Smooth muscle cell of the brain vasculature (primary cell): ENCODE measurements at regions not wholly inside any gene's neighbourhood (a gene's known extent, or its start where the extent isn't known, plus 50 kb on each side); places are given as distances from the start of the nearest gene placed in this dataset.
"Not testable (repeated sequence)": the region's sequence is repeated elsewhere in the genome, so short reads cannot be mapped to it uniquely, and the experiment has no call there.

ENCODE experiments used
- DNase-seq: peaks from one replicate; pipeline ENCODE4 v3.0.0-alpha.2; 2012; ENCODE audit warnings: low read depth, low spot score

DNA sequence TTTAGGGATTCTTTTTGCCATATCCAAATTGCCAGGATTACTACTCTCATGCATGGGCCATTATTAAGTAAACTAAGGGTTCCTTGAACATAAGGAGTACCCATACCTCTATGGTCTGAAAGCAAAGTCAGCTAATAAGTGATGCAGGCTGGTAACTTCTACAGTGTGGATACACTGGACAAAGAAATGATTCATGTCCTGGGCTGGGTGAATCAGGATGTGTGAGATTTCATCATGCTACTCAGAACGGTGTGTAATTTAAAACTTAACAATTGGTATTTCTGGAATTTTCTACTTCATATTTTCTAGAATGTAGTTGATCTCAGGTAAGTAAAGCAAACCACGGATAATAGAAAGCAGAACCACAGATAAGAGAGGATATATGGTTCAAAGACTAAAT, 428.8 kb downstream of the CHSY3 start:
- no peak for DNase-seq

DNA sequence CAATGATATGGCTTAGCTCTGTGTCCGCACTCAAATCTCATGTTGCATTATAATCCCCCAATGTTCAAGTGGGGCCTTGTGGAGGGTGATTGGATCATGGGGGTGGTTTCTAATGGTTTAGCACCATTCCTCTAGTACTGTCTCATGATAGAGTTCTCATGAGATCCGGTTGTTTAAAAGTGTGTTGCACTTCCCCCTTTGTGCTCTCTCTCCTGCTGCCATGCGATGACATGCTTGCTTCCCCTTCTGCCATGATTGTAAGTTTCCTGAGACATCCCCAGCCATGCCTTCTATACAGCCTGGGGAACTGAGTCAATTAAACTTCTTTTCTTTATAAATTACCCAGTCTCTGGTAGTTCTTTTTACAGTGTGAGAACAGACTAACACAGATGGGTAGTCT, 427.1 kb downstream of the CHSY3 start:
- DNase-seq: no peak

DNA sequence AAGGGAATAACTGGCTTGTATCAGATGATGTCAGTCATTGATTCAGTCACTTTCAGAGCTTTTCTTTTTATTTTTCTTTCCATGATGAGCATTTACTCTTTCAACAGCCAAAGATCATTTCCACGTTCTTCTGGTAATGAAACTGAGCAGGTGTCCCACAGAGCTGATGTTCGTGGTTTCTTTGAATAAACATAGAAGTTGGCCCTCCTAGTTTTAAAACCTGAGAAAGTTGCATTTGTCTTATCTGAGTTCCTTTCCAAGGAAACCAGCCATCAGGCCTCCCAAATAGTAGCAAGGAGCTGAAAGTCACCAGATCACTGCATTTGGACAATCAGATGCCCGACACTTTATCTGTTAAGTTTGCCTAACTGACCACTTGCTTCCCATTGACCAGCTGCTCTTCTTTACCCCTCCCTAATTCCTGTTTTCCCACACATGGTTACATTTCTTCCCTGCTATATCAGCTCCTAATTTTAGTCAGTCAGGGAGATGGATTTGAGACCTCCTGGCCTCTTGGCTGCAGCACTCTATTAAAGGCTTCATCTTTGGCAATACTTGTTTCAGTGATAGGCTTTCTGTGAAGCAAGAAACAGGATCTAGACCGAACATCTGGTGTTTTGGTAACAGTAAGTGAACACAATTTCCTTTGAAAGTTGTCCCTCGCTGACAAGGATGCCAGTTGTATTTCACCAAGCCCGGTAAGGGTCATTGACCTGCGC, 420.8 kb downstream of the CHSY3 start:
- no peak for DNase-seq

DNA sequence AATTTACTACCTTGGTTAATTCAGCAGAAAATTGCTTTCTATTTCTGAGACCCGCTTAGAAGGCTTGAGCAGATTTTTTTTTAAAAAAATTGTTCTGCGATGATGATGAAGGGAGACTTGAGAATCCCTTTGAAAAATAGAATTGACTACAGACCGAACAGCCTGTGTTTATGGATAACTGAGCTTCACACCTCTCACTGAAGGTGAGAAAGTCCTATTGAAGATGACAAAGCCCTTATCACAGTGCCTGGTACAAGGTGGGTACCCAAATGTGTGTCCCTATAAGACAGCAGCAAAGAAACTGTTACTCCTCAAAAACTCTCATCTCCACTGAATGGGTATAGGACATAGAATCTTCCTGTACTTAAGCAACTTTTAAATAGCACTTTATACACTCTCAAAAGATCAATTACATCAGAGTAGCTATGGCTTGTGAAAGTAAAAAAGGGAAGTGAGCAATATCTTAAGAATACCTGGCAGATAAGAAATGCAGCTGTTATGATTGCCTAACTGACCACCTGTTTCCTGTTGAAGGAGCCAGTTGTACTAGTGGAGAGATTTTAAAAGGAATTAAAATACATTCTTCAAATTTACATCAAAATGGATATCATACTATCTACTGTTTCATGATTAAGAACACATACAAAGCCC, 419.7 kb downstream of the CHSY3 start:
- no peak for DNase-seq

DNA sequence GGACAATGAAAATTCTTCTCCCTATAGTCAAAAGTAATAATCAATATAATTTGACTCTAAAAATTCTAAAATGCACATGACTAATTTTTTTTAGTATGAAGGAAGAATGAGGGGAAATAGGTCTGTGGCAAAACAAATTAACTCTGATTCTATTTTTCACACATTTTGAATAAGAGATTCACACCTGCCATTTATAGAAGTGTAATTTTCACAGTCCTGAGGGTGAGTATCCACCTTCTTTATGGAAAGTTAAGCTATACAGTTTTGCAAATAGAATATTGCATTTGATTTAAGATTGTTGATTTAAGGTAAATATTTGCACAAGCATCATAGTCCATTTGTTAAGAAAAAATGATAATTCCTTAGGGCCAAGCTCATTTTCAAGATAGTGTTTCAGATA, 417.7 kb downstream of the CHSY3 start:
- DNase-seq: no peak

DNA sequence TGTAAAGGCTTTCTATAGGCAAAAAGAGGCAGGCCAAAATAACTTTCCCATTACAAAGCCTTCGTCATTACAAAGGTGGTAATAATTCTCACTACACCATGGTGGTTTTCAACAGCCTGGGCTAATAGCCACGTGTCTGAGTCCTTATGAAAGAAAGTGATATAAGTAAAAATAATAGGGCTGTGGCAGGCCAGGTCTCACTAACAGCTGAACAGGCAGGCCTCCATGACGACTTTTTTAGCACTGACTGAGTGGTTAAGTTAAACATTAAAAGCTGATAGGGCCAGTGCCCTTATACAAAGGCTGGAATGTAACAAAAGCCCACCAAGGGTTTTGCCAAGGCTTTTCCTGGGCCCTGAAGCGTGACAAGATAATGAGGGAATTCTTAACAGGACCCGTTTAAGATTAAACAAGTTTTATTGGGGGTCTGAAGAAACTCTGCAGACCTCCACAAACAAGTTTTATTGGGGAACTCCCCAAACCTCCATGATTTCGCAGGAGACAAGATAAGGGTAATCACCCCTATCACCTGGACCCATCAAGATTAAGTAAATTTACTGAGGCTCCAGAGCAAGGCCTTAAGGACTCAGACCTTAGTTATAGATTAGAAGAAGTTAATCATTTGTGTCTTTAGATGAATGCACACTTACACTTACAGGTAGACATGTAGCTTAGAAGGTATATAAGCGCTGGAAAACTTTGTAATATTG, 412.9 kb downstream of the CHSY3 start:
- no peak for DNase-seq

DNA sequence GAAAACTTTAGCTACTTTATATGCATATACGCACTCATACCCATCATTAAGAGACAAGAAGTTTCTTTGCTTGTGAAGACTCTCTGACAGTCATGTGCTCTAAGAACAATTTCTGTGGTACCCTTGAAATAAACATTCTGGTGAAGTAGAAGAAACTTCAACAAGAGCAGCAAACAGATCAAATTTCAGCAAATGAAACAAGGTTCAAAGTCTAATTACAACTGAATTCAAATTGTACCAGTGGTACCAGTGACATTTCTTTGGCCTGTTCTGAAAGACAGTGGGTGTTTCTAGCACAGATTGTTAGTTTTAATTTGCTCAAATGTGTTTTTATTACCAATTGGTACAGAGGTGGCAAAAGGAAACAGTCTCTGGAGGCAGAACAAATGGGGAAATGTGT, 391.0 kb downstream of the CHSY3 start:
- no peak for DNase-seq

DNA sequence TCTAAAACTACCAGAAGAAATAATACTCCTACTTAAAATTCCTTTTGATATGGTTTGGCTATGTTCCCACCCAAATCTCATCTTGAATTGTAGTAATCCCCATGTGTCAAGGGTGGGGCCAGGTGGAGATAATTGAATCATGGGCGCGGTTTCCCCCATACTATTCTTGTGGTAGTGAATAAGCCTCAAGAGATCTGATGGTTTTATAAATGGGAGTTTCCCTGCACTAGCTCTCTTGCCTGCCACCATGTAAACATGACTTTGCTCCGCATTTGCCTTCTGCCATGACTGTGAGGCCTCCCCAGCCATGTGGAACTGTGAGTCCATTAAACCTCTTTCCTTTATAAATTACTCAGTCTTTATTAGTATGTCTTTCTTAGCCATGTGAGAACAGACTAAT, 390.5 kb downstream of the CHSY3 start:
- not testable (repeated sequence) for DNase-seq

DNA sequence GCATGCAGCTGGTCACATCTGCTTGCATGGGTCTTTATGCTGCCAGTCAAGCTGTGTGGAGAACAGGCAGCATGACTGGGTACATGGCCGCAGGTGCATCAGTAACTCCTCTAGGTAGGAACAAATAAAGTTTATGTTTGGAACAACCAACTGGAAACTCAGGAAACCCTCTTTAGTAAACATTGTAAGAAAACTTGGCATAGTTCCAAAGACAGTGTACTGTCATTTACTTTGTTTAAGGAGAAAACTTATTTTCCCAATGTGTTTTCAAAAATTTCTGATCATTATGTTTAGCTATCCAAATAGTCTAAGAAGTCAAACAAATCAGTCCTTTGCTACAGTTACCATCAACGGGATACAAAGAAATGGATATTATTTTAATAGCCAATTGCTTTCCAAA, 386.0 kb downstream of the CHSY3 start:
- no peak for DNase-seq

DNA sequence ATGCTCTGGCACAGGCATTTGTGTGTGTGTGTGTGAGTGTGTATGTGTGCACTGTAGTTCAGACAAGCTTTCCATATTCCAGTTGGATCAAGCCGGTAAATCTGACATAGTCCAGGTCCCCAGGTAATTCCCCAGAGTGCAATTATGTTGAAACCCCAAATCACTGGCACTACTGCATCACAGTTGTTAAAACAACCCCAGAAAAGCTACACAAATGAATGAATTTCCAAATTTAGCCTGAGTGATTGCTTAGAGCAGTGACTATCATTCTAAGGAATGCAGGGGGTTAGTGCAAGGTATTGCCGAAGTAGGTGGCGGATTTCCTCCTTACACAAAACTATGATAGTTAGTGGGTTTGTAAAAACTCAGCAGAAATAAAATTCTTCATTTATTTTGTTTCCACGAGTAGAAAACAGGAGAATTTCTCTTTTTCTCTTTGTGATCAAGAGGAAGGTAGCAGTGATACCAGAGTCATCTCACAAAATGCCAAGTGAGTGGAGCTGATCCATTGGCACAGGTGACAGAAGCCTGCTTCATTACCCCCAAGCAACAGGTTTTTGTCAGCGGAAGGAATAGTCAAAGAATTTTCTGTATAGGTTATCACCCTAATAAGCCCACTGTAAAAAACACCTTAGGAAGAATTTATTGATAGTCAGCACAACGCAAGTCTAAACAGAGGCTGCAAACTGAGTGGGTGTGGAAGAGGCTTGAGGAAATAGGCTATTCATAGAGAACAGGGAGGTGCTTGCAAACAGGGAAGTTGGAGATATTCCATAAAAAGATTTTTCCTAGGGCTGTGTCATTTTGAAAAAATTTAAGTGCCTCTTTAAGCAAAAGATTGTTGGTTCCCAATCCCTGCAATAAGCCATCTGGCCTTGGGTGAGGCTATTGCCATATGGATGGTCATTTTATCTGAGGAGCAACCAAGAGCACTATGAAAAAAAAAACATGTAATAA, 385.1 kb downstream of the CHSY3 start:
- no peak for DNase-seq

DNA sequence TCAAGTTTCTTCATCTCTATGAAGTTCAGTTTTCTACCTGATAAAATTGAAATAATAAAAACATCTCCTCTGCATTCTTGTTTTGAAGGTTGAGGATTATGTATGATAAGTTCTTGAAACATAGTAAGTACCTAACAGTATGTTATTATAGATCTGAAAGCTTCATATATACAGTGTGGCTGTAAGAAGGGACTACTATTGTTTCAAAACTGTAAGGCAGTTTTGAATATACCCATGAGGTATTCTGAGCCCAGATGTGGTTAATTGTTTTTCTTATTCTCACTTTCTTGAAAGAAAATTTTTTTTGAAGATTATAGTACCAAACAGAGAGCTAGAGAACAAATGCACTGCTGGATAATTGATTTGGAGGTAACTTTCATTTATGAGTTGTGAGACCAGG, 383.2 kb downstream of the CHSY3 start:
- no peak for DNase-seq

DNA sequence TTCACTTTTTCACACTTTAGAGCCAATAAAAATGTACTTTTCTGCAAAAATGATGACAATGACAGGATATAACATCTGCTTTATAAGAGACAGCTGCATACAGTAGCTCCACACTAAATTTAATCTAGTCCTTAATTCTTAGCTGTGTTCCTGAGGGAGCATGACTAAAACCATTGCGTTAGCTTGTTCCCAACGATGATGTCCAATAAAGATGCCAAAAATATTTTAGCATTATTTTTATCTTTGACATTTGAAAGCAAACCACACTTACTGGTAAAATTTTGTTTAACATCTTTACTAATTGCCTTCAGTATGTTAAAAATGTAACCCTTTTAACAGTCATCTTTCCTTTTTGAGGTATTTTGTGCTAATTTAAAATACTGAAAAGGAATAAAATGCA, 382.7 kb downstream of the CHSY3 start:
- no peak for DNase-seq

DNA sequence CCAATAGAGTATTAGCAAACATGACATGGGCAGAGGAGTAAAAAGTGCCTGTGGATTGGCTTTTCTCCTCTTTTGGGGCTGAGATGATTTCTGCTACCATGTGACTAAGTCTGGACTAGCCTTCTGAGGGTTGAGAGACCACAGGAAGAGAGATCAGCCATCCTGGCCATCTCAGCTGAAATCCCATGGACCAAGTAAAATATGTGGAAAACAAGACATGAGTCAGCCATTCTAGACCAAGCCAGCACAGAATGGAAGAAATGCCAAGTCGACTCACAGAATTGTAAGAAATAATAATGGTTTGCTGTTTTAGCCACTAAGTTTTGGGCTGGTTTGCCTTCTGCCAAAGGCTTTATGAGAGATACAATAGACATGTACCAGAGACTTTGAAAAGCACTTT, 377.8 kb downstream of the CHSY3 start:
- no peak for DNase-seq

DNA sequence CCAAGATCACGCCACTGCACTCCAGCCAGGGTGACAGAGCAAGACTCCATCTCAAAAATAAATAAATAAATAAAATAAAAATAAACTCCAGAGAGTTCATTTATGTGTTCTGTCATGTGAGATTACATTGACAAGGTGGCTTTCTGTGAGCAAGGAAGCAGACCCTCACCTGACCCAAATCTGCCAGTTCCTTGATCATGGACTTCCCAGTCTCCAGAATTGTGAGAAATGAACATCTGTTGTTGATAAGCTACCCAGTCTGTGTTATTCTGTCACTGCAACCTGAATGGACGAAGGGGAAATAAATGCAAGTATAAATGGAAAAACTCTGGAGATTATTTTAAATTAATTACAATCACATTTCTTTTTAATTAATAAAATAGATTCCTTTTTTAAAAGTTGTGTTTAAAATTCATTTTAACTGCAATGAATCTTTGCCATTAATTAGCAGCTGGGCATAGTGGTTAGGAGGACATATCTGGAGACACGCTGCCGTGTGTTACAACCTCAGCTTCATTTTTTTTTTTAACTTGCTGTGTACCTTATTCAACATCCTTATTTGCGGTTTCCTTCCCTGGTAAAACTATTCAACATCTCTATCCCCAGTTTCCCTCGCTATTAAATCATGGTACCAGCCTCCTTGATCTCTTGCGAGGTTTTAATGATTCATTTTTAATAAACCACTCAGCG, 376.4 kb downstream of the CHSY3 start:
- no peak for DNase-seq

DNA sequence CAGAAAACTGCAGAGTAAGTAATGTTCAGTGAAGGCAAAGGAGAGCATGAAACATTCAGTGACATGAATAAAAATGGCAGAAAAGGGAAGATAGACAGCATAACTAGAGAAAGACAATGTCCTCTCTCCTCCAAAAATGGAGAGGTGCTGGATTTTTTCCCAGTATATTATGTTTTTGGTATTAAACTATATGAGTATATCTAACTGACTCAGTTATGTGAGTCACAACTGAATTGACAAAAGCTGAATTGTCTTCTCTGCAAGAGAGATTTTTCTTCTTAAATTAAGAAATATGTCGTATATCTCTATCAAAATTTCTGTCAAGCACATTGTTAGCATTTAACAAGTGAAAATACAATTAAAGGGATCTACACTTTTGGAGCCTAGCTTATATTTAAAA, 375.1 kb downstream of the CHSY3 start:
- DNase-seq: no peak

DNA sequence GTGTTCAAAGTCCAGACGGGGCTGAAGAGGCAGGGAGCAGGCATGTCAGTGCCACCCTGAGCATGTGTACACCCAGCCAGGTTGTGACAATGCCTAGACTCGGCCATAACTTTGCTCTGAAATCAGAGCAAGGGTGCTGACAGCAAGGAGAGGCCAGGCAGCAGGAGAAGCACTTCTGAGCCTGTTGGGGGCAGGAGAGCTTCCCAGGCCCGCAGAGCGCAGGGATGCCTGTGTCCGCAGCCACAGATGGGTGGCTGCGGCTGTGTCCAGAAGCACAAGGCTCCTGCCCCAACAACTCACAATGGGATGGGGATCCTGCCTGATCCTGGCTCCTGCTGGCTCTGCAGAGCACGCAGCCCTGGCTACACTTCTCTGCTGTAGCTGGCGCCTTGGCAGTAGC, 373.9 kb downstream of the CHSY3 start:
- no peak for DNase-seq

DNA sequence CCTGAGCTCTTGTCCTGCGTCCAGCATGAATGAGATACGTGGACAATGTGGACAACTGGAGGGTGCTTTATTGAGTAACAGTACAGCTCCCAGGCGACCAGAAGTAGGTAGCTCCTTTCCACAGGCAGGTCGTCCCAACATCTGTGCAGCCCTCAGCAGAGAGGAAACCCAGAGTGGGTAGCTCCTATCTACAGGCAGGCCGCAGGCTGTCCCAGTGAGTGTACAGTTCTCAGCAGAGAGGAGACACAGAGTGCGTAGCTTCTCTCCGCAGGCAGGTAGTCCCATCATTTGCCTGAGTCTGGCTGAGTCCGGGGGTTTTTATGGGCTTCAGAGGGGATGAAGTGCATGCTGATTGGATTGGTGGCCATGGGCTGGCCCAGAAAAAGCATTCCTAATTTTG, 373.3 kb downstream of the CHSY3 start:
- no peak for DNase-seq

DNA sequence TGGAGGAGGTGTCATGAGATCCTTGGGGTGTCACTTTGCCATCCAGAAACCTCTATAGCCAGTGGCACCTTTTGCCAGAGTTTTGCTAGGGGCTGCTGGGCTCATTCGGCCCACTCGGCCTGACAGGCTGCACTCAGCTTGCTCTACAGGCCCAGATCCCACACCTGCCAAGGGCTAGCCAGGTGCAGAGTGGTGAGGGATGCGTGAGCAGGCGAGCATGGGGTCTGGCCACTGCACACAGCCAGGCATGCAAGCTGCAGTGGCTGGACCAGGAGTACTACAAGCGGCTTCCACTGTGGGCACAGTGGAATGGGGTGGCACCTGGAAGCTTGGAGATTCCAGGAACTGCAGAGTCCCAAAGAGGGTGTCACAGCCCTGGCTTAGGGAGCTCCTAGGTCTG, 372.7 kb downstream of the CHSY3 start:
- no peak for DNase-seq

DNA sequence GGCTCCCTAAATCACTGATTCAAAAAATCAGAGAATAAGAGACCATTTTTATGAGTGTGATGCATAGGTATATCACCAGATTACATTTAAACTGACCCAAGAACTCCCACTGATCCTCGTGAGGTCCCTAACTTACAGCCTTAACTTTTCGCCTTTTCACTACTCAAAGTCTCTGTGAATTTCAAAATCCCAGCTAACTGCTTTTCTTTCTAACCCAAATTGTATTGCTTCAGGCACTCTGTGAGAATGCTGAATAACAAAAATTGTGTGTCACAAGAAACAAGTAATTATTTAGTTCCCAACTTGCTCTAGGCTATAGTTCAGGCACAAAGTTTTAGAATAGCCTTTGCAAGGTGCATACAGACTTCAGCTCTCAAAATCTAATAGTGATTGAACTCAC, 368.6 kb downstream of the CHSY3 start:
- no peak for DNase-seq

DNA sequence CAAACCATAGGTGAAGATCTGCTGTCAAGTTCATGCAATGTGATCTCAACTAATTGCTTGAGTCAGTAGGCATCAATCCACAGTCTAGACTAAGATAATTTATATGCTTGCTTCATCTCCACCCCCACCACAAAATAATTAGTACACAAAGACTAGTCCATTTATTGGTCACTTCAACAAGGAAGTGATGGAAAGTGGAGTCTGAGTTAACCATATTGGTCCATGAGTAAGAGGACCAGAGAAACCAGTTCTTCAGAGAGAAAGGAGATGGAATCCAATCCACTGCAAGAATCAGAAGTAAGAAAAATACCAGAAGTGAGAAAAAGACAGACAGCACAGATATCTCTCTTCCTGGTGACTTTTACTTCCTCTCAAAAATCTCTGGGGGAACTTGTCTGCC, 366.5 kb downstream of the CHSY3 start:
- DNase-seq: no peak

DNA sequence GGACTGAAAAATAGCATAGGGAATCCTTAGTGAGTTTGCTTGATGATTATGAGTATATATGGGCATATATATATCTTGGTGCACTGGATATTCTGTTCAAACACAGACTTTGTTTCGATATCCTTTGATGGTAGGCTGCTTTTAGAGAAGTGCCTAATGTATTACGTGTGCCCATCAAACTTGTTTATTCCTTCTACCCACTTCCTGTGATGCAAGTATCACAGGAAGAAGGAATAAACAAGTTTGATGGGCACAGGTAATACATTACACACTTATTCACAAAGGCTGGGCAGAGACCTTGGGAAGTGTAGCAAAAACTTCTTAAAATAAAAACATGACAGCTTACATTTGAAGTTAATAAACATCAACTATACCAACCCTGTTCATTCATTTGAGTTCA, 364.2 kb downstream of the CHSY3 start:
- DNase-seq: no peak
